HEK293 (cell line): ENCODE measurements at regions not wholly inside any gene's neighbourhood (a gene's known extent, or its start where the extent isn't known, plus 50 kb on each side); places are given as distances from the start of the nearest gene placed in this dataset.

ENCODE experiments used
- CTCF ChIA-PET: fragments of 350-600 bp; formaldehyde crosslinking; extraction: SDS; loops from one replicate; lab custom pipeline; 2021; ENCODE audit warnings: antibody characterized with exemption; lab: Yijun Ruan, JAX
- POLR2A ChIA-PET: fragments of 300-600 bp; formaldehyde crosslinking; extraction: SDS; loops from one replicate; lab custom pipeline; 2020; ENCODE audit warnings: antibody characterized with exemption, inconsistent platforms; lab: Yijun Ruan, JAX
- H3K27ac ChIP-seq: fragments of 200-500 bp; sonication (Bioruptor generic); 2 replicates; pipeline ENCODE4 v1.5.1; 2014; ENCODE audit warnings: low read depth, low read length, control low read depth, inconsistent platforms; ENCODE audit errors: extremely low read depth
- H3K36me3 ChIP-seq, 2 experiments: fragments of 200-500 bp in 1 of 2; sonication (Bioruptor generic) in 1 of 2; 1 replicate in 1 of 2; 2 replicates in 1 of 2; pipeline ENCODE4 v1.5.1; 2014 to 2017; ENCODE audit warnings: inconsistent platforms in 2 of 2, low read length in 2 of 2; ENCODE audit not compliant: control insufficient read depth in 2 of 2, insufficient read depth in 1 of 2
- H3K4me1 ChIP-seq: fragments of 200-500 bp; sonication (Bioruptor generic); 2 replicates; pipeline ENCODE4 v1.5.1; 2014; ENCODE audit warnings: mild to moderate bottlenecking, low read length, inconsistent platforms; ENCODE audit not compliant: control insufficient read depth, insufficient read depth
- H3K4me3 ChIP-seq: 2 replicates; pipeline ENCODE4 v1.5.1; 2011; ENCODE audit warnings: low read depth, mild to moderate bottlenecking, control low read depth, low read length, moderate library complexity
- H3K9me3 ChIP-seq: fragments of 200-500 bp; sonication (Bioruptor generic); 2 replicates; pipeline ENCODE4 v1.5.1; 2014; ENCODE audit warnings: low read depth, low read length, inconsistent platforms; ENCODE audit not compliant: control insufficient read depth, insufficient read depth
- GLI4 ChIP-seq: fragments of 450-650 bp; formaldehyde crosslinking; IDR thresholded peaks from 2 replicates; pipeline ENCODE4 v1.5.1; 2016; ENCODE audit warnings: missing biosample characterization, missing genetic modification characterization
- KLF16 ChIP-seq: fragments of 450-650 bp; formaldehyde crosslinking; IDR thresholded peaks from 2 replicates; pipeline ENCODE4 v1.5.1; 2017; ENCODE audit warnings: missing biosample characterization, missing genetic modification characterization
- KLF7 ChIP-seq: fragments of 450-650 bp; formaldehyde crosslinking; IDR thresholded peaks from 2 replicates; pipeline ENCODE4 v1.5.1; 2016; ENCODE audit warnings: missing biosample characterization, missing genetic modification characterization, borderline replicate concordance
- SP3 ChIP-seq: fragments of 450-650 bp; formaldehyde crosslinking; IDR thresholded peaks from 2 replicates; pipeline ENCODE4 v1.5.1; 2016; ENCODE audit warnings: missing biosample characterization, missing genetic modification characterization
- TCF7L2 ChIP-seq: IDR thresholded peaks from 2 replicates; pipeline ENCODE4 v1.6.1; 2011; ENCODE audit warnings: low read depth, mild to moderate bottlenecking, inconsistent platforms, low read length, moderate library complexity, borderline replicate concordance
- WT1 ChIP-seq: fragments of 450-650 bp; formaldehyde crosslinking; IDR thresholded peaks from 2 replicates; pipeline ENCODE4 v1.5.1; 2016; ENCODE audit warnings: missing biosample characterization, missing genetic modification characterization
- ZBTB48 ChIP-seq: fragments of 450-650 bp; formaldehyde crosslinking; IDR thresholded peaks from 2 replicates; pipeline ENCODE4 v1.5.1; 2016; ENCODE audit warnings: missing biosample characterization, missing genetic modification characterization
- ZFP3 ChIP-seq: fragments of 450-650 bp; formaldehyde crosslinking; IDR thresholded peaks from 2 replicates; pipeline ENCODE4 v1.5.1; 2016; ENCODE audit warnings: low read depth, missing biosample characterization, missing genetic modification characterization
- ZNF132 ChIP-seq: fragments of 450-650 bp; formaldehyde crosslinking; IDR thresholded peaks from 2 replicates; pipeline ENCODE4 v1.5.1; 2017; ENCODE audit warnings: missing biosample characterization, missing genetic modification characterization, borderline replicate concordance
- ZNF2 ChIP-seq: fragments of 450-650 bp; formaldehyde crosslinking; IDR thresholded peaks from 2 replicates; pipeline ENCODE4 v1.5.1; 2016; ENCODE audit warnings: missing biosample characterization, missing genetic modification characterization
- ZNF221 ChIP-seq: fragments of 450-650 bp; formaldehyde crosslinking; IDR thresholded peaks from 2 replicates; pipeline ENCODE4 v1.5.1; 2017; ENCODE audit warnings: missing biosample characterization, missing genetic modification characterization, borderline replicate concordance
- ZNF223 ChIP-seq: fragments of 450-650 bp; formaldehyde crosslinking; IDR thresholded peaks from 2 replicates; pipeline ENCODE4 v1.5.1; 2016; ENCODE audit warnings: missing biosample characterization, missing genetic modification characterization
- ZNF311 ChIP-seq: fragments of 450-650 bp; formaldehyde crosslinking; IDR thresholded peaks from 2 replicates; pipeline ENCODE4 v1.5.1; 2017; ENCODE audit warnings: missing biosample characterization, missing genetic modification characterization, borderline replicate concordance
- ZNF530 ChIP-seq: fragments of 450-650 bp; formaldehyde crosslinking; IDR thresholded peaks from 2 replicates; pipeline ENCODE4 v1.5.1; 2016; ENCODE audit warnings: low read depth, missing biosample characterization, missing genetic modification characterization
- ZNF776 ChIP-seq: fragments of 450-650 bp; formaldehyde crosslinking; IDR thresholded peaks from 2 replicates; pipeline ENCODE4 v1.5.0; 2017; ENCODE audit warnings: missing biosample characterization, missing genetic modification characterization, borderline replicate concordance
- ZNF785 ChIP-seq: fragments of 450-650 bp; formaldehyde crosslinking; IDR thresholded peaks from 2 replicates; pipeline ENCODE4 v1.5.1; 2016; ENCODE audit warnings: missing biosample characterization, missing genetic modification characterization
- ZNF791 ChIP-seq: fragments of 450-650 bp; formaldehyde crosslinking; IDR thresholded peaks from 2 replicates; pipeline ENCODE4 v1.5.1; 2016; ENCODE audit warnings: missing biosample characterization, missing genetic modification characterization
- ZNF792 ChIP-seq: fragments of 450-650 bp; formaldehyde crosslinking; IDR thresholded peaks from 2 replicates; pipeline ENCODE4 v1.5.1; 2016; ENCODE audit warnings: missing biosample characterization, missing genetic modification characterization
- ZSCAN18 ChIP-seq: fragments of 450-650 bp; formaldehyde crosslinking; IDR thresholded peaks from 2 replicates; pipeline ENCODE4 v1.5.1; 2016; ENCODE audit warnings: missing biosample characterization, missing genetic modification characterization
- TF ChIP-seq, protein P1 (sequence below): fragments of 450-650 bp; formaldehyde crosslinking; IDR thresholded peaks from 2 replicates; pipeline ENCODE4 v1.5.1; 2016; ENCODE audit warnings: missing biosample characterization, missing genetic modification characterization, borderline replicate concordance
- TF ChIP-seq, protein P2 (sequence below): fragments of 450-650 bp; formaldehyde crosslinking; IDR thresholded peaks from 2 replicates; pipeline ENCODE4 v1.5.1; 2017; ENCODE audit warnings: missing biosample characterization, missing genetic modification characterization
- TF ChIP-seq, protein P3 (sequence below): fragments of 450-650 bp; formaldehyde crosslinking; IDR thresholded peaks from 2 replicates; pipeline ENCODE4 v1.5.1; 2016; ENCODE audit warnings: missing biosample characterization, missing genetic modification characterization

GRCh38 chr4:110730318-110730717, 107.4 kb upstream of the PITX2 start:
- Histone ChIP-seq H3K27ac (no peak overlapping the region), H3K9me3 (no peaks in the 10 kb centered on the region), H3K4me1 (no peaks in the 10 kb centered on the region), H3K4me3 (no peak overlapping the region), H3K36me3 (no peaks in the 10 kb centered on the region)
- POLR2A ChIA-PET, result no interaction called here
- CTCF ChIA-PET, result no interaction called here
- no peak for TF ChIP-seq SP3 (tag by site-specific recombination)
- no peak for TF ChIP-seq ZNF792 (tag by site-specific recombination)
- TF ChIP-seq ZNF2 (tag by site-specific recombination), result no peak
- TF ChIP-seq TCF7L2, result no peak

- CTCF ChIA-PET, result no interaction called here
- POLR2A ChIA-PET, result no interaction called here
- Histone ChIP-seq H3K36me3 (no peaks in the 10 kb centered on the region), H3K4me1 (no peaks in the 10 kb centered on the region), H3K4me3 (no peak overlapping the region), H3K27ac (no peak overlapping the region), H3K9me3 (no peaks in the 10 kb centered on the region)
- TF ChIP-seq KLF16 (tag by site-specific recombination) (no peak), KLF7 (tag by site-specific recombination) (no peak), ZNF223 (tag by site-specific recombination) (no peak), ZNF311 (tag by site-specific recombination) (no peak), ZSCAN18 (no peak), ZNF776 (tag by site-specific recombination) (no peak), WT1 (tag by site-specific recombination) (no peak), ZNF530 (tag by site-specific recombination) (no peak), ZNF132 (tag by site-specific recombination) (no peak), ZFP3 (tag by site-specific recombination) (no peak), ZNF221 (no peak), ZNF791 (tag by site-specific recombination) (no peak), ZNF785 (tag by site-specific recombination) (no peak), GLI4 (tag by site-specific recombination) (no peak), ZBTB48 (tag by site-specific recombination) (no peak)
- TF ChIP-seq, protein P1, sequence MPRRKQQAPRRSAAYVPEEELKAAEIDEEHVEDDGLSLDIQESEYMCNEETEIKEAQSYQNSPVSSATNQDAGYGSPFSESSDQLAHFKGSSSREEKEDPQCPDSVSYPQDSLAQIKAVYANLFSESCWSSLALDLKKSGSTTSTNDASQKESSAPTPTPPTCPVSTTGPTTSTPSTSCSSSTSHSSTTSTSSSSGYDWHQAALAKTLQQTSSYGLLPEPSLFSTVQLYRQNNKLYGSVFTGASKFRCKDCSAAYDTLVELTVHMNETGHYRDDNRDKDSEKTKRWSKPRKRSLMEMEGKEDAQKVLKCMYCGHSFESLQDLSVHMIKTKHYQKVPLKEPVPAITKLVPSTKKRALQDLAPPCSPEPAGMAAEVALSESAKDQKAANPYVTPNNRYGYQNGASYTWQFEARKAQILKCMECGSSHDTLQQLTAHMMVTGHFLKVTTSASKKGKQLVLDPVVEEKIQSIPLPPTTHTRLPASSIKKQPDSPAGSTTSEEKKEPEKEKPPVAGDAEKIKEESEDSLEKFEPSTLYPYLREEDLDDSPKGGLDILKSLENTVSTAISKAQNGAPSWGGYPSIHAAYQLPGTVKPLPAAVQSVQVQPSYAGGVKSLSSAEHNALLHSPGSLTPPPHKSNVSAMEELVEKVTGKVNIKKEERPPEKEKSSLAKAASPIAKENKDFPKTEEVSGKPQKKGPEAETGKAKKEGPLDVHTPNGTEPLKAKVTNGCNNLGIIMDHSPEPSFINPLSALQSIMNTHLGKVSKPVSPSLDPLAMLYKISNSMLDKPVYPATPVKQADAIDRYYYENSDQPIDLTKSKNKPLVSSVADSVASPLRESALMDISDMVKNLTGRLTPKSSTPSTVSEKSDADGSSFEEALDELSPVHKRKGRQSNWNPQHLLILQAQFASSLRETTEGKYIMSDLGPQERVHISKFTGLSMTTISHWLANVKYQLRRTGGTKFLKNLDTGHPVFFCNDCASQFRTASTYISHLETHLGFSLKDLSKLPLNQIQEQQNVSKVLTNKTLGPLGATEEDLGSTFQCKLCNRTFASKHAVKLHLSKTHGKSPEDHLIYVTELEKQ (tag by site-specific recombination), result no peak
- TF ChIP-seq, protein P2, sequence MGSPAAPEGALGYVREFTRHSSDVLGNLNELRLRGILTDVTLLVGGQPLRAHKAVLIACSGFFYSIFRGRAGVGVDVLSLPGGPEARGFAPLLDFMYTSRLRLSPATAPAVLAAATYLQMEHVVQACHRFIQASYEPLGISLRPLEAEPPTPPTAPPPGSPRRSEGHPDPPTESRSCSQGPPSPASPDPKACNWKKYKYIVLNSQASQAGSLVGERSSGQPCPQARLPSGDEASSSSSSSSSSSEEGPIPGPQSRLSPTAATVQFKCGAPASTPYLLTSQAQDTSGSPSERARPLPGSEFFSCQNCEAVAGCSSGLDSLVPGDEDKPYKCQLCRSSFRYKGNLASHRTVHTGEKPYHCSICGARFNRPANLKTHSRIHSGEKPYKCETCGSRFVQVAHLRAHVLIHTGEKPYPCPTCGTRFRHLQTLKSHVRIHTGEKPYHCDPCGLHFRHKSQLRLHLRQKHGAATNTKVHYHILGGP (tag by site-specific recombination), result no peak
- TF ChIP-seq, protein P3, sequence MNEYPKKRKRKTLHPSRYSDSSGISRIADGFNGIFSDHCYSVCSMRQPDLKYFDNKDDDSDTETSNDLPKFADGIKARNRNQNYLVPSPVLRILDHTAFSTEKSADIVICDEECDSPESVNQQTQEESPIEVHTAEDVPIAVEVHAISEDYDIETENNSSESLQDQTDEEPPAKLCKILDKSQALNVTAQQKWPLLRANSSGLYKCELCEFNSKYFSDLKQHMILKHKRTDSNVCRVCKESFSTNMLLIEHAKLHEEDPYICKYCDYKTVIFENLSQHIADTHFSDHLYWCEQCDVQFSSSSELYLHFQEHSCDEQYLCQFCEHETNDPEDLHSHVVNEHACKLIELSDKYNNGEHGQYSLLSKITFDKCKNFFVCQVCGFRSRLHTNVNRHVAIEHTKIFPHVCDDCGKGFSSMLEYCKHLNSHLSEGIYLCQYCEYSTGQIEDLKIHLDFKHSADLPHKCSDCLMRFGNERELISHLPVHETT, result no peak
These were observed 111.0 kb upstream of the PITX2 start for GRCh38 chr4:110733901-110734300.
